Stimulated activated CD4-positive, alpha-beta T cell treated with anti-CD3 and anti-CD28 coated beads, Interleukin-2, amount 100 ng/mL, for 24 hours (primary cell): ENCODE measurements at regions not wholly inside any gene's neighbourhood (a gene's known extent, or its start where the extent isn't known, plus 50 kb on each side); places are given as distances from the start of the nearest gene placed in this dataset.

Experiments
- DNase-seq, 2 donors: peaks; one replicate each; pipeline ENCODE4 v3.0.0-alpha.2; 2020

DNA sequence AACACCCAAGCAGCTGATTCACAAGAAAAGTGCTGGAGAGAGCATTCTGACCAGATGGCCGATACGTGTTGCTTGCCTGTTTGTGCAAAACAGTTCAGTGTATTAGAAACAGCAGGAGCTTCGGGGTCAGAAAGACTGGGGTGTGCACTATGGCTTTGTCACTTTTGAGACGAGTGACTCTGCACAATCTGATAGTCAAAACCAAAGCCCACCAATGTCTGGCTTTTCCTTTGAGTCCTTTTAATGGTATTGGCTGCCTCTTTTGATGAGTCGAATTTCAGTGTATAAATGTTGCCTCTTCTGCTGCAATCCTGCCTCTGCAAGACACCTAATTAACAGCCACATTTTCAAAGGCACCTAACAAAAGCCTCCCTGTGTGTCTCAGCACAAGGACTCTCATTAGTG is 444.6 kb downstream of the AJAP1 start:
- DNase-seq: no peak

DNA sequence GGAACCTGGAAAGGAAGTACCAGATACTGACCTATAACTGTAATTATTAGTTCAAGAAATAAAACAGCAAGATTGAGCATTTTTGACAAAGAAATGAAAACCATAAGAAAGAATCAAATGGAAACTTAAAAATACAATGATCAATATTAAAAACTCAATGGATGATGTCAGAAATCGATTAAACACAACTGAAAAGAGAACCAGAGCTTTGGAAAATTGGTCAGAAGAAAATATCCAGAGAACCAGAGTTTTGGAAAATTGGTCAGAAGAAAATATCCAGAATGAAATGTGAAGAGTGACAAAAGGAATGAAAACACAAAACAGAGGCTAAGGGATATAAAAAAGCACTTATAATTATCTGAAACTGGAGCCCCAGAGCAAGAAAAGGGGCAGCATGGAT is 438.6 kb downstream of the AJAP1 start:
- no peak for DNase-seq

DNA sequence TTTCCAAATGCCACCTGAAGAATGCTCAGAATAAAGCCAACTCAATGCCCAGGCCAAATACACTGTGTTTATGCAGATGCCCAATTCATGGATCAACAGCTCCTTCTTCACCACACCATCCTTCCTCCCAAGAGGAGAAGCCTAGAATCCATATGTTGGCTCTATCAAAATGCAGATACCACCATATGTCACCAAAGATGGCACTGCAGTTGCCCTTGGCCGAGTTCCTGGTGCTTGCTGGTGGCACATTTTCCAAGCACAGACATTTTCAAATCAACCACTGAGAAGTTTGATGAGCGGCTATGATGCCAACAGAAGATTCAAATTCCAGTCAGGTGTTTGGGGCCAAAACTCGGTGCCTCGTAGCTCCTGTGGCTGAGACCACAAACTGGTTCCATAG is 430.3 kb downstream of the AJAP1 start:
- DNase-seq: no peak

DNA sequence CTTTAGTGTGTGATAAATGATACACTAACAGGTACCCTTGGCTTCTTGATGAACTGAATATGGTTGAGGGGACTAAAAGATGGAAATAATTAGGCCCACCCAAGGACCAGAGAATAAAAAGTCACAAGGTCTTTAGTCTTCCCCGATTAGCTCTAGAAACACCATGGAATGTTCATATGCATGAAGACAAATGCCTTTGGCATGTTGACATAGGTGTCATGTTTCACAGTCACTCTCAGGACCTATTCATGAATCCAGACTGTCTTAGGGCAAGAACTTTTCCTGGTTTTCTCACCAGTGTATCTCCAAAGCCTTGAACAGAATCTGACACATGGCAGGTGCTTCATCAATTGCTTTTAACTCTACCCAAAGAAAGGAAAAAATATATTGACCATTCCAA is 412.8 kb downstream of the AJAP1 start:
- no peak for DNase-seq

DNA sequence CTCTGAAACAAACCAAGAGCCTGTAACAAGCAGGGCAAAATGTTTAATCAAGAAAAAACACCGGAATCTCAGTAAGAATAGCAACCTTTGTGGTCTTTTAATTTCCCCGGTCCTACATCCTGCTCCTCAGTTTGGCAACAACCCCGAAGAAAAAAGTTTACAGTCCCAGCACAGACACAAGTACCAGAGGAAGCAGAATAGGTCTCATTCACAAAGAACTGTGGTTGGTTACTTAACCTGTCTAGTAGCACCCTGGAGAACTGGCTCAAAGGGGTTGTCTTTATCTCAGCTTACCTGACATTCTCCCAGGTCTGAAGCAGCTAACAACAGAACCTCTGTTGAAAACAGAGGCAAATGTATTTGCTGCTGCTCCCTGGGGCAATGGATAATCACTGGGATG is 399.3 kb downstream of the AJAP1 start:
- no peak for DNase-seq

DNA sequence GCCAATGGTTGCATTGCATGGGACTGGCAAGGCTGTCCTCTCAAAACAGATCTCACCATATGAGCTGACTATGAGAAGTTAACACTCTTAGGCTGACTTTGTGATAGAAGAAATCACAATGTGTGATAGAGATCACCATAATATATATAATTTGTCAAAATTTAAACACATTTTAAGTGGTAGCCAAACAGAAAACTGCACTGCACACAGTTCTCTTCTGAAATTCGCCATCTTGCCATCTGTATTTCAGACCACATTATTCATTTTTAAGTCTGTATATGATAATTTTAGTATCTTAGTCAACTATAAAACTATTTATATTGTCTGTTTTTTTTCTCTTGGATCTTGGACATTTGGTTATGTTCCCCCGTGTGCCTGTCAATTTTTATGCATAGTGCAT is 374.7 kb downstream of the AJAP1 start:
- DNase-seq: no peak

DNA sequence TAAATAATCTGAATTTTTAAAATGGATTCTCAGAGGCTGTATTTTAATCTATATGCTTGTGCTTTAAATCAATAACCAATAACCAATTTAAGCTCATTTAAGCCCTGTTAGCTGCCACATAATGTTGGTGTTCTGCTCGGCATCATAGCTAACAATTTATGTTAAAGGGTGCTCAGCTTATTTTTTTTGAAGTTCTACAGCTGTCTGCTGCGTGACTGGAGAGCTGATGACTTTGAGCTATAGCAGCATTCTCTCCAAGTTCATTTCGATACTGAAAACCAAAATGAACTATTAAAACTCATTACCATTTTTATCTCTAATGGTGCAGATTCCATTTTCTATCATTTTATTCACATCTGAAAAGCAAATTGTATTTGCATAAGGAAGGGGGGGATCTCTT is 357.8 kb downstream of the AJAP1 start:
- DNase-seq: no peak

DNA sequence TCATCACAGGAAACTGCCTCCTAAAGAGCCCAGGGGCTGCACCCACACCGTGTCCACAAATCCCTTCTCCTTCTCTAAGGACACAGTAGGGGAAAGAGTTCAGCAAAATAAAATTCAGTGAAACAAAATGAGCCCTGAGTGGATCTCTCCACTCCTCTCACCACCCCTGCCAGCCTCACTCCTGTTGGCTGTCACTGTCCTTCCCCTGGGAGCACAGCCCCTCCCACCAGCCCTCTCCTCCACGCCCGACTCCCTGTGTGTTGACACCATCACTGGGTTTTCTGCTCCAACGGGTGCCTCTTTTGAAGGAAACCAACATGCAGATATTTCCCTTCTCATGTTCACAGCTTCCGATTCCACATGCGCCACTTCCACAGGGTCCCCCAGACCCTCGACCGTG is 356.2 kb downstream of the AJAP1 start:
- no peak for DNase-seq

DNA sequence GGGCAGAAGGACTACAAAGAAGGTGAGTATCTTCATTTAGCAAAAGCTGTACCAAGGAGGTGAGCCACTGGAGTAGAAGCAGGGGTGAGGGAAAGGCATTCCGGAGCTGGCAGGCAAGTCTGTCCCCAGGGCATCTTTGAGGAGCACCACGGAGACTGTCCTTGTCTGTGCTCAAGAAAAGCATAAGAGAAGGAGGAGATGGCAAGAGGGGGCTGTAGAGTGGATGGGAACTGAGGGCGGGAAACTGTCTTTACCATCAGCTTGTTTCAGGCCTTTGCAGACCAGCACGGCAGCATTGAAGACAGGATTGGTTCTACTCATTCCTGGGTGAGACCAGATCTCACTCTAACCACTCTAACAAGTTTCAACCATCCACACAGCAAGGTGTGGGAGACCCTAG is 355.8 kb downstream of the AJAP1 start:
- no peak for DNase-seq

DNA sequence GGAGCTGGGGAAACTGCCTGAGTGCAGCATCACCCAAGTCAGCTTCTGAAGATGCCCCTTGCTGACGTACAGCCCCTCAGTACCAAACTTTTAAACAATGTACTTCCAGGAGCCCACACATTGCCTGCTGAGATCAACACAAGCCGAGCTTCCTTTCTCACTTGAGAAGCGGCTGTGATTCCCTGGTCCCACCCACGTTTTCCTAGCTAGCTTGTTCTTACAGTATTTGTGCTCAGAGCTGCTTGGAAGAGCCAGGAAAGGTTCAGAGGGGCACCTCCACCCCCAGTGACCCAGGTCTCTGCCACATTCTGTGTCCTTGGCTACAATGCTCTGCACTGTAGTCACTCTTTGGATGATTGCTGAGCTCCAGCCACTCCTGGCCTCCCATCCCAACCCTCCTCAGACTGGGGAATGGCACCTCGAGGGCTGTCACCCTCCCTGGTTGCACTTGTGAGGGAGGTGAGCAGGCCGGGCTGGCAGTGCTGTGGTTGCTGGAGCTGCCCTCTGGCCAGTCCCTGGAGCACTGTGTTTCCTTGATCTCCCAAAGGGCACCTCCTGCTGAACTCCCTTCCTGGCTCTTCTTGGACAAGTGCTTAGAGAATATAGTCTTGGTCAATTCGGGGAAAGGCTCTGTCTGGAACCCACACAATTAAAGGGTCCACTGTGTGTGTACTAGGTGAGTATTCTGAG is 355.1 kb downstream of the AJAP1 start:
- no peak for DNase-seq

DNA sequence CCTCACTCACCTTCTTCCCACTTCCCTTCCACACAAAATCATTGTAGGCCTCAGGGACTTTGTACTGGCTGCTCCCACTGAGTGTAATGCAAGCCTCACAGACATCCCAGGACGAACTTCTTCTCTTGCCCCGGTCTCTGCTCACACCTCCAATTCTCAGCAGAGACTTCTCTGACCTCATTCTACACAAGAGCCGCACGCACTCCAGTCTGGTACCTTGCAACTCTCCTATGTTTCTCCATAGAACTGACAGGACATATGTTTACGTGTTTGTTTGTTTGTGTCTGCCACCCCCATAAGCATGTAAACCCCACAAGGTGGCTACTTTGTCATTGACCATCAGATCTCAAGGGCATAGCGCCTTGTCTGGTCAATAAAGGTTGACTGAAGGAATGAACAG is 350.8 kb downstream of the AJAP1 start:
- no peak for DNase-seq

DNA sequence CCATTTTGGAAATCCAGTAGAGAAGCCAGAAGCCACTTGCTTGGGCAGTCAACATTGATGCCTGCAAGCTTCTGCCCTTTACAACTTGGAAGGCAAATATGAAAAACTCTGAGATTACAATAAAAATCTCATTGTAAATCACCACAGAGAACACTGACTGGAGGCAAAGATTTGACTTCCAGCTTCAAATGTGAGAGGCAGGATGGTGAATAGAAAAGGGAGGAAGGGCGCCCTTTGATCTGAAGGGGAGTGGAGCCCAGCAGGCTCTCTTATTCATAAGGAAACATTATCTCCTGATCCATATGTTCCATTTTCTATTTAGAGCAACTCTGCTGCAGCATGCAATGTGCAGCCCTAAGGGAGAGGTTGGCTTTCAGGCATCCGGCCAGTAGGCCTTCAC is 348.3 kb downstream of the AJAP1 start:
- no peak for DNase-seq

DNA sequence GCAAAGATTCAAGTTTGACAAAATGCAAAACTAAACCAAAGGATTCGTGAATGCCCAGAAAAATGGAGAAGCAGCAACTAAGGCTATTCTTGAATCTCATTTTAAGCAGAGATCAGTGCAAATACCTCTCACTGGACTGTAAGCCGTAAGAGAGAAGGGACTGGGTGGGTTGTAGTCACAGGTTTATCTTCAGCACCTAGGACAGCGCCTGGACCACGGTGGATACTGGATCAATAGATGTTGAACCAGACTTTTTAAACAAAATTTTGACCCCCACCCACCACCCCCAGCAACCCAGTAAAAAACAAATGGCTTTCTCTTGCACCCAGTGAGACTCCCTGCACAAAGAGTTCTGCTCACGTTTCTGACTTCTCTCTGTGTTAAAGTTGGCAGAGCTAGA is 347.1 kb downstream of the AJAP1 start:
- no peak for DNase-seq

DNA sequence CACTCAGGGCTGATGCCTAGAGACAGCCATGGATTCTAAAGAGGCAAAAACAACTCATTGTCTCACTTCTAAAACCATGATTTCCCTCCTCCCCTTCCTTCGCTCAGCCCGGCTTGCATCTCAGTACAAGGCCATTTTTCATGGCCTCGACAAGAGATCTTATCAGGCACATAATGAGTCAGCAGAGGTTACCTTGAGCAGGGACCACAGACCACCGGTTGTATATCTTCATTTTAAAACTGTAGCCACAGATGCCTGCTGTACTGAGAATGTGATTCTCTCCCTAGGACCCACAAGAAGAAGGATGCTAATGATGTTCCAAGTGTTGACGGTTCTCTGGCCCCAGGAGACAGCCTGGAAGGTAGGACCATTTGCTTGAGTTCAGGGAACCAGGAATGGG is 331.9 kb downstream of the AJAP1 start:
- no peak for DNase-seq

DNA sequence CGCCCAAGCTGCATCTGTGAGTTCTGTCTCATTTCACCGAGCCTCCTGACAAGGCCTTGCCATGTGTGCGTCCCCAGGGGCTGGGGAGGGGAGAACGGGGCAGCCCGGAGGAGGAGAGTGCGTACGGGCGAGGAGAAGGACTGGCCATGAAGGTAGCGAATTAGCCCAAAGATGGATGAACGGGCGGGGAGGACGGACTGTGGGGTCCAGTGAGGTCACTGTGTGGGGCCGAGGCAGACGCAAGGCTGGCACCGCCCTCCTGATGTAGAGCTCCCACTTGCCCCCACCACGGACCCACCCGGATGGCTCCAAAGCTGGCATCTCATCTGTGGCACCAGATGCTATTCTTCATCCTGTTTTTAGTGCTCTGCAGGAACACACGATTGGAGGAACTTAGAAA is 330.4 kb downstream of the AJAP1 start:
- DNase-seq: no peak

DNA sequence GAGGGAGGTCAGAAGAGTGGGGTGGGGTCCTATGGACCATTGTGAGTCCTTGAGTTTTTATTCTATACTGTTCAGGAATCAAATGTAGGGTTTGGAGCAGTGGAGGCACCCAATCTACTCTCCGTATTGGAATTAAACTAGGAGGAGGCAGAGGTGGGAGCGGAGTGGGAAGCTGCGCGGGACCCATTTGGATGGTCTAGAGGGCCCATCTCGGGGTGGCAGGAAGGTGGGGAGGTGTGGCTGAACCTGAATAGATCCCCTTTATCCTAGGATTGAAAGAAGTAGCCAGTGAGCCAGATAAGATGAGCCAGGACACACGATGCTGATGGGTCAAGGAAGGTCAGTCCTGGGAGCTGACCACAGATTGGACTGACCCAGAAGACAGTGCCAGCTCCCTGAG is 325.8 kb downstream of the AJAP1 start:
- no peak for DNase-seq

DNA sequence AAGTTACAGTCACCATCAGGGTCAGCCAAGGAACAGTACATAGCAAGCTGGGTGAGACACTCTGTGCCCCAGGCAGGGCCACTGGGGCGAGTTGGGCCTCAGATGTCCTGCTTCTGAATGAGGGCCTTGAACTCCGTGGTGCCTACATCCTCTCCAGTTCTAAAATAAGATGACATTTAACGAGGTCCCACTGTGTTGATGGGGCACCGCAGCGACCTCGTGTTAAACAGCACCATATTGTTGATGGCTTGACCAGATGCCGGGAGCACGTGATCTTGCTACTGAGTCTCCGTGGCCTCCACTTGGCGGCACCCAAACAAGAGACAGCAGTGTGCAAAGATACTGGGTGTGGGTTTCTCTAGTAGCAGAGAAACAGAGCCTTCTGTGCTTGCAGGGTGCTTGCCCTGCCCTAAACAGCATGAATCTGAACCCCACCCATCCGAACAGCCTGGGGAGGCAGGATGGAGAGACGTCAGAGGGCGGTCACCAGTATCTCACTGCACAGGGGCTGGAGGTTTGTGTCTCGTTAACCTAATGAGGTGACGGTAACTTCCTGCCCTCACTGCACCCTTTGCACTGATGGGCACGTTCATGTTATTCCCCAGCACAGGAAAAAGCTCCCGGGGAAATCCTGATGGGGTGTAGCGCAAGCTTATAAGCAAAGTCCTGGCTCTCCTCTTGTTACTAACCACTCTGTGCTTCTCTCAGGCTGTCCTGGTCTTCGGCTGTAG is 324.4 kb downstream of the AJAP1 start:
- DNase-seq: no peak

DNA sequence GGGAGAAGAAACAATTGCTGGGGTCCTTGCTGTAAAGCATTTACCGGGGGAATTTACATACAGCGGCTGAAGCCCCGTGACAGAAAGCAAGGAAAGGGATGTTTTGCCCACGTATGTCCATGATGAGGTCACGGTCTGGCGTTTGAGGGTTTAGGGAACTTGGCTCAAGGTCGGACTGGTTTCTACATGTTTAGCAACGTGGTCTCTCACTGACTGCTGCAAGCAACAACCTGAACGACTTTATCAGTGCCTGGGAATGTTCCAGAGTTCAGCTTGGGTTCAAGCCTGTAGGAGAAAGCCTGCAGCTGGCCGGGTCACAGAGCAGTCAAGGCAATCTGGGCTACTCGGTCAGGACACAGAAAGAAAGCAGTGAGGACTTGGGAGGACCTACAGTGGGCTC is 323.3 kb downstream of the AJAP1 start:
- no peak for DNase-seq

DNA sequence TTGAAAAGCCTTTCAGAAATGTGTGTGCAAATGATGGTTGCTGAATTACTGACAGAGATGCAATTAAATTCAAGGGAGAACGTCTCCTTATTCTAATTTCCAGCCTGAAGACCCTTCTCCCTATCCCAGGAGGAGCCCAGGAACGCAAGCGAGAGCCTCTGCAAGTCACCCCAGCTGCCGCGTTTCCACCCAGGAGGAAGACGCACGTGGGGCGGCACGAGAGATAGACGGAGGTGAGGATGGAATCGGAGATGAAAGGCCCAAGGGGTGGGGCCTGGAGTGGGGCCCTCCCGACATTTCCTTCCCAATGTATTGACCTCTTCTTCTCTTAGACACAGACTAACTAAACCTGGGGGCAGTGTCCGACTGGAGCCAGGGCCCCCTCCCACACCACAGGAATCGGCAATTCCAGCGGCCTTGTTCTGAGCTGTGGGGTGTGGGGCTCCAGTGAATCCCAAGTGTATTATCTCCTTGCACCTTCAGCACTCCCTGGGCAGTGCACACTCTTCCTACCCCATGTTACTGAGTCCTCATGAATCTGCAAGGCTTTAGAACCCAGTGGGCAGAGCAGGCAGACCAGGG is 322.5 kb downstream of the AJAP1 start:
- DNase-seq: no peak

DNA sequence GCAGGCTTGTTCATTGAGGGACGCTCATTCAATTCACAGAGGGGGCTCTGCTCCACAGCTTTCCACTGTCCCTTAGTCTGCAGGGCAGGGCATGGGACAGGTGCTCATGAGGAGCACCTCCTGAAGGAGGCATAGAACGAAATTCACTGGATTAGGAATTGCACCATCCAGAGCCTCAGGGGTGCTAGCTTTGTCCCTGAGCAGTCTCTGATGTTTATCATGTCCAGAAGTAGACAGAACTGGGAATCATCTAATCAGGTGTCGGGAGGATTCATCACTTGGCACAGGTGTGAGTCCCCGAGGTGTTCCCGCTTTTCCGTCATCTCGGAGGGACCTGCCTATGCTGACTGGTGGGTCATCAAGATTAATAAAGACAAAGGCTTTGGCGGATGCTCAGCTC is 321.4 kb downstream of the AJAP1 start:
- DNase-seq: no peak

DNA sequence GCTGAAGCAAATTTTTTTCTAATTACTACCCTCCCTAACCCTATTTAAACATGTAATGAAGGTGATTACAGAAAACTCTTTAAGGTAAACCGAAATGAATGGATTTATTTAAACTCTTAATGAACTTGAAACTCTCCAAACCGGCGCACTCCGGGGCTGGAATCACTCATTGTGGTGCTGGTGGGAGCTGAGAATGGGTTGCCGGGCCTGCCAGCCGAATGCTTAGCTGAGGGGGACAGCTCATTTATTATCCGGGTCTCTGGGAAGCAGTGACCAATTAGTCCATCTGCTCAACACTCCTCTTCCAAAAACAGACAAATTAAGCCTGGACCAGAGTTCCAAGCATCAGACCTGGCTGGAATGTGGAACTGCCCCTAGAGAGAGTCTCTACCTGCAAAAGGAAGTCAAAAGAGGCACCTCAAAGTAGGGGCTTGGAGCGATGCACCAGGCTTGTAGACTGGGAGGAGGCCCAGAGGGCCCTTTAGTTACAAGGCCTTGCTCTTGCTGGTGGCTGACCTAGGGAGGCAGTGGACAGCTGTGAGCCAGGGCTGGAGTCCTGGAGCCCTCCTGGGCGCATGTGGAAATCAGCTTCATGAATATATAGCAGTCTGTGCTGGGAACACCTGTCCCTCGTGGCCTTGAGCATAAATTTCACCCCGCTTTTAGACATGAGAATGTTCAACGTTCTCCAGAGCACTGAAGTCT is 320.7 kb downstream of the AJAP1 start:
- DNase-seq: no peak

DNA sequence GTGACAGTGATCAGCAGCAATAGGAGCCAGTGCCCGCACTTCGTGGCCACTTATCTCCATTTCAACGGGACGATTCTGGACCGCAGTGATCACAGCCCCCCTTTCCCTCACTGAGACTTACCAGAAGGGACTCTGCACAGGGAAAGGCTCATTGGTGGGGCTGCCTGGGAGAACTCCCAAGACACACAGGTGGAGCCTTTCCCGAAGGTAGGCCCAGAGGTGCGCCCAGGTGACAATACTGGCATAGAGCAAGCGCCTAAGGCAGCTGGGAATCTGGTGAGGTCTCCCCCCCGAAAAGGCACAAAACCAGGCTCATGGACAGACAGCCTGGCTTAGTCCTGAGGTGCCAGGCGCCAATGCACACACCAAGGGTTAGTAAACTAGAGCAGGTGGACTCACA is 318.9 kb downstream of the AJAP1 start:
- no peak for DNase-seq

DNA sequence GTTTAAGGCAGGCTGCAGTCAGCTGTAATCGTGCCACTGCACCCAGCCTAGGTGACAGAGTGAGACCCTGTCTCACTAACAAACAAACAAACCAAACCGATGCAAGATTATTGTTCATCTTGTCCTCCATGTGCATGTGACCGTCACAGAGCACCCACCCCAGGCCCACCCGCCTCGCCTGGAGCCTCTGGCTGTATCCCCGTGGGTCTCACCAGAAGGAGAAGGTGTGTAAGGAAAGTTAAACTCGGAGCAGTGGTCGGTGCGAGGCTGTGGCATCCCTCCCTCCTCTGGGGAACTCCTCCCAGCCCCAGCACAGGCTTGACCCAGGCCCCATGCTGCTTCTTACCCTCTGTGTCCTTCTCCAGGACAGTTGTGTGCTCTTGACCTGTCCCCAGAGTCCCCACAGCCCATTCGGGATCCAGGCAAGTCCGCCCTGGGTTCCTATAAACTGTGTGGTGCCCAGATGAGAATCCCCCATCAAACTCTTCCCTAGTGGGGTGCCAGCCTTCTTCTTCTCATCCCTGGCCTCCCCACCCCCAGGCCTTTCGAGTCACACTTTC is 318.4 kb downstream of the AJAP1 start:
- DNase-seq: no peak

DNA sequence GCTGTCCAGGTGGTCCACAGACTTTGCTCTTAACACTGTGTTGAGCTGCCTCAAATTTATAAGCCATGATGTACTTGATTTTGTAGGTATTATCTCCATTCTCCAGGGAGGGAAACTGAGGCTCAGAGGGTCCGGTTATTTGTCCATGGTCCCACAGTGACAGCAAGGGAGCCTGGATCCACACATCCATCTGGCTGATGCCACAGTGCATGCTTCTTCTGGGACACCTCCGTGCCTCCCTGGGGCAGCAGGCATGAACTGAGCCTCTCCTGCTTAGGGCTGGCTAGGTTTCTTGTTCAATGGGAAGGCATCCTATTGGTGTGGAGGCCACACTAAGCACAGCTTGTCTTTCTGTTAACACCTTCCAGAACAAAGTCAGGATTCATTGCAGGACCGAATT is 317.3 kb downstream of the AJAP1 start:
- DNase-seq: no peak
